OCI-LY1 (cell line): ENCODE measurements at regions not wholly inside any gene's neighbourhood (a gene's known extent, or its start where the extent isn't known, plus 50 kb on each side); places are given as distances from the start of the nearest gene placed in this dataset.

Experiments
- EZH2 ChIP-seq: fragments of 200-600 bp; sonication (generic), shearing (Covaris generic); IDR thresholded peaks from 2 replicates; pipeline ENCODE4 v1.8.0; 2017; ENCODE audit warnings: borderline replicate concordance, mixed run types, mild to moderate bottlenecking, antibody characterized with exemption, low read length, moderate library complexity, mixed read lengths
- TF ChIP-seq, protein P1 (sequence below): fragments of 200-600 bp; sonication (generic), shearing (Covaris generic); IDR thresholded peaks from 2 replicates; pipeline ENCODE4 v1.5.1; 2017; ENCODE audit warnings: mild to moderate bottlenecking, antibody characterized with exemption, low read length, moderate library complexity, mixed read lengths

DNA sequence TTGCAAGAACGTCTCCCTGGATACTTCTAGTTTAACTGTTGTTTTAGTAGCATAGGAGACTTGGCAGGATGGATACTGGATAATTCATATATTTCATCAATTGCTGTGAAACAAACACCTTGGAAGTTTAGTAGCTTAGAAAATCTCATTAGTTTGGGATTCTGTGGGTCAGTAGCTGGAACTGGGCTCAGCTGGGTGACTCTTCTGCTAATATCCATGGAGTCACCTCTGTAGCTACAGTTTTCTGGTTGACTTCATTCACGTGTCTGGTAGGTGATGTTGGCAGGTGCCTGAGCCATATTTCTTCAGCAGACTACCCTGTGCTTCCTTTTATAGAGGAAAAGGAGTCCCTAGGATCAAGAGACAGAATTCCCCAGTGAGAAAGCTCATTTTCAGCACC is 208.9 kb upstream of the PFKP start:
- TF ChIP-seq, protein P1, sequence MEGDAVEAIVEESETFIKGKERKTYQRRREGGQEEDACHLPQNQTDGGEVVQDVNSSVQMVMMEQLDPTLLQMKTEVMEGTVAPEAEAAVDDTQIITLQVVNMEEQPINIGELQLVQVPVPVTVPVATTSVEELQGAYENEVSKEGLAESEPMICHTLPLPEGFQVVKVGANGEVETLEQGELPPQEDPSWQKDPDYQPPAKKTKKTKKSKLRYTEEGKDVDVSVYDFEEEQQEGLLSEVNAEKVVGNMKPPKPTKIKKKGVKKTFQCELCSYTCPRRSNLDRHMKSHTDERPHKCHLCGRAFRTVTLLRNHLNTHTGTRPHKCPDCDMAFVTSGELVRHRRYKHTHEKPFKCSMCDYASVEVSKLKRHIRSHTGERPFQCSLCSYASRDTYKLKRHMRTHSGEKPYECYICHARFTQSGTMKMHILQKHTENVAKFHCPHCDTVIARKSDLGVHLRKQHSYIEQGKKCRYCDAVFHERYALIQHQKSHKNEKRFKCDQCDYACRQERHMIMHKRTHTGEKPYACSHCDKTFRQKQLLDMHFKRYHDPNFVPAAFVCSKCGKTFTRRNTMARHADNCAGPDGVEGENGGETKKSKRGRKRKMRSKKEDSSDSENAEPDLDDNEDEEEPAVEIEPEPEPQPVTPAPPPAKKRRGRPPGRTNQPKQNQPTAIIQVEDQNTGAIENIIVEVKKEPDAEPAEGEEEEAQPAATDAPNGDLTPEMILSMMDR, result no peak
- no peak for TF ChIP-seq EZH2
